CD14-positive monocyte (primary cell): ENCODE measurements at regions not wholly inside any gene's neighbourhood (a gene's known extent, or its start where the extent isn't known, plus 50 kb on each side); places are given as distances from the start of the nearest gene placed in this dataset.

Source experiments
- DNase-seq, 3 donors: peaks; one replicate each; pipeline ENCODE4 v3.0.0-alpha.2; 2011 to 2022
- H2AFZ ChIP-seq: 2 replicates; pipeline ENCODE4 v1.6.0; 2012; ENCODE audit warnings: mild to moderate bottlenecking, low read depth, low read length, inconsistent platforms; ENCODE audit not compliant: insufficient read depth, poor library complexity, severe bottlenecking
- H3K27ac ChIP-seq, 2 donors: 1 replicate in 1 of 2; 2 replicates in 1 of 2; pipeline ENCODE4 v1.5.1; 2012 to 2013; ENCODE audit warnings: low read length in 2 of 2, control low read depth in 1 of 2, inconsistent platforms in 1 of 2, low read depth in 1 of 2, mild to moderate bottlenecking in 1 of 2
- H3K27me3 ChIP-seq, 2 donors: one replicate each; pipeline versions ENCODE4 v1.6.0 to v1.6.1; 2011 to 2013; ENCODE audit warnings: low read length in 2 of 2; ENCODE audit not compliant: control insufficient read depth in 2 of 2, insufficient read depth in 2 of 2
- H3K36me3 ChIP-seq, 2 donors: replicated peaks in 1 of 2; 1 replicate in 1 of 2; 2 replicates in 1 of 2; pipeline versions ENCODE4 v1.5.1 to v1.6.1; 2012 to 2013; ENCODE audit warnings: low read length in 2 of 2, control low read depth in 1 of 2, inconsistent platforms in 1 of 2, mild to moderate bottlenecking in 1 of 2; ENCODE audit not compliant: insufficient read depth in 2 of 2, control insufficient read depth in 1 of 2
- H3K4me1 ChIP-seq, 2 donors: 1 replicate in 1 of 2; 2 replicates in 1 of 2; pipeline versions ENCODE4 v1.5.1 to v1.6.1; 2012 to 2013; ENCODE audit warnings: low read length in 2 of 2, control low read depth in 1 of 2, inconsistent platforms in 1 of 2, mild to moderate bottlenecking in 1 of 2, moderate library complexity in 1 of 2; ENCODE audit not compliant: insufficient read depth in 2 of 2, control insufficient read depth in 1 of 2
- H3K4me2 ChIP-seq: replicated peaks from 2 replicates; pipeline ENCODE3; 2012; ENCODE audit warnings: low read length, moderate library complexity, mild to moderate bottlenecking; ENCODE audit not compliant: poor library complexity, severe bottlenecking; ENCODE audit errors: extremely low read depth
- H3K4me3 ChIP-seq, 3 experiments: fragments of 200-600 bp in 1 of 3; sonication (generic) in 1 of 3; replicated peaks in 1 of 3; 1 replicate in 2 of 3; 2 replicates in 1 of 3; pipeline ENCODE4 v1.5.1; 2011 to 2013; ENCODE audit warnings: low read length in 3 of 3, mild to moderate bottlenecking in 3 of 3, control low read depth in 2 of 3, low read depth in 2 of 3, inconsistent platforms in 1 of 3, moderate library complexity in 1 of 3
- H3K79me2 ChIP-seq: 2 replicates; pipeline ENCODE4 v1.6.0; 2012; ENCODE audit warnings: mild to moderate bottlenecking, control low read depth, inconsistent platforms, low read length, moderate library complexity; ENCODE audit not compliant: insufficient read depth
- H3K9ac ChIP-seq: 2 replicates; pipeline ENCODE4 v1.6.0; 2017; ENCODE audit warnings: low read length, mild to moderate bottlenecking; ENCODE audit not compliant: insufficient read depth, poor library complexity, severe bottlenecking
- H3K9me3 ChIP-seq, 2 donors: replicated peaks in 1 of 2; 1 replicate in 1 of 2; 2 replicates in 1 of 2; pipeline versions ENCODE4 v1.5.1 to v1.6.1; 2012 to 2013; ENCODE audit warnings: low read length in 2 of 2, control low read depth in 1 of 2; ENCODE audit not compliant: control insufficient read depth in 1 of 2, insufficient read depth in 1 of 2
- H4K20me1 ChIP-seq: 2 replicates; pipeline ENCODE4 v1.6.0; 2012; ENCODE audit warnings: mild to moderate bottlenecking, low read length, control low read depth, moderate library complexity; ENCODE audit not compliant: insufficient read depth
- H3K27ac Mint-ChIP-seq, 7 donors: one replicate each; pipeline ENCODE4 v1.8.0; 2020; ENCODE audit warnings: mild to moderate bottlenecking in 7 of 7, mixed read lengths in 7 of 7, moderate library complexity in 6 of 7, inconsistent platforms in 2 of 7
- H3K27me3 Mint-ChIP-seq, 3 donors: one replicate each; pipeline ENCODE4 v1.8.0; 2021 to 2022; ENCODE audit warnings: low read depth in 3 of 3, mild to moderate bottlenecking in 3 of 3, mixed read lengths in 3 of 3, moderate library complexity in 3 of 3, inconsistent platforms in 1 of 3
- H3K36me3 Mint-ChIP-seq, 2 donors: one replicate each; pipeline ENCODE4 v1.8.0; 2020; ENCODE audit warnings: mixed read lengths in 2 of 2, inconsistent platforms in 1 of 2, mild to moderate bottlenecking in 1 of 2
- H3K4me1 Mint-ChIP-seq: one replicate; pipeline ENCODE4 v1.8.0; 2020; ENCODE audit warnings: mild to moderate bottlenecking, mixed read lengths
- H3K4me3 Mint-ChIP-seq, 2 donors: one replicate each; pipeline ENCODE4 v1.8.0; 2020; ENCODE audit warnings: mild to moderate bottlenecking in 2 of 2, mixed read lengths in 2 of 2, moderate library complexity in 1 of 2
- H3K9me3 Mint-ChIP-seq, 7 donors: one replicate each; pipeline ENCODE4 v1.8.0; 2020 to 2022; ENCODE audit warnings: mixed read lengths in 7 of 7, mild to moderate bottlenecking in 6 of 7, moderate library complexity in 6 of 7, inconsistent platforms in 2 of 7
- CTCF ChIP-seq: fragments of 200-600 bp; IDR thresholded peaks from one replicate; pipeline ENCODE4 v1.8.0; 2022; ENCODE audit warnings: antibody characterized with exemption, mild to moderate bottlenecking
- WGBS: methylation state at CpG from one replicate; pipeline ENCODE4 v1.1.5; 2013; ENCODE audit warnings: missing lambda C conversion rate; ENCODE audit not compliant: insufficient coverage; 5-methylcytosine and 5-hydroxymethylcytosine counted together
- intact Hi-C, 2 donors: fragments of 100-400 bp; cut with micrococcal nuclease; formaldehyde crosslinking; loops; one replicate each; pipeline versions ENCODE4 v1.15.0 to v1.15.1; 2023

DNA sequence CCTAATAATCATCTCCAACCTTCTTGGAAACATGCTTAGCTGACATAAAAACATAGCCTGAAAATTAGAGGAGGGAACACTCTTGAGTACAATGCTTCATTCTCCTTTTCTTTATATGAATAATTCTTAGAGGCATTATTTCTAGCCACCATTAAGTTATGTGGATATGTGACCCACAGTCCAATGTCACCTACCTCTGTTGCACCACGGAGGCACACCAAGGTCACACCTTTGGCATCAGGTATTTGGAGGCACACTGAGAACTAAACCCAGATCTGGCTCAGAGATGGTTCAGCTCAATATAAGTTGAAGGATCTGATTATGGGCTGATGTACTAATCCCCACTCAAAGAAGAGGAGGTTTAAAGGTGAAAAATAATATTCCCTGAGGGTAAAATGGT lies 385.1 kb downstream of the POM121L12 start:
- no peak overlapping the region for H3K4me3 Mint-ChIP-seq
- no peaks in the 10 kb centered on the region for H3K36me3 Mint-ChIP-seq
- Histone ChIP-seq H3K4me1 (no peaks in the 10 kb centered on the region), H3K4me2 (no peak overlapping the region), H3K79me2 (no peaks in the 10 kb centered on the region), H4K20me1 (no peaks in the 10 kb centered on the region), H3K27me3 (no peaks in the 10 kb centered on the region), H3K36me3 (no peaks in the 10 kb centered on the region), H3K9ac (no peak overlapping the region), H3K4me3 (no peak overlapping the region), H3K27ac (no peak overlapping the region), H2AFZ (no peak overlapping the region), H3K9me3 (peaks cover 10 to 25% of the 10 kb centered on the region in 2 donors)
- peaks cover 0 to 2% (median 0%) of the 10 kb centered on the region in 3 donors for H3K27me3 Mint-ChIP-seq
- no CpG with 5 or more reads among the region's 1 CpG for WGBS
- peaks cover 0 to 18% (median 9%) of the 10 kb centered on the region in 7 donors for H3K9me3 Mint-ChIP-seq
- TF ChIP-seq CTCF: no peak
- H3K27ac Mint-ChIP-seq: no peak overlapping the region
- intact Hi-C loops: no loop called here
- no peaks in the 10 kb centered on the region for H3K4me1 Mint-ChIP-seq
- DNase-seq: no peak

- TF ChIP-seq CTCF: no peak
- DNase-seq: no peak
- Histone ChIP-seq H3K4me1 (no peaks in the 10 kb centered on the region), H2AFZ (no peak overlapping the region), H3K9ac (no peak overlapping the region), H3K9me3 (peaks cover 15 to 34% of the 10 kb centered on the region in 2 donors), H3K27me3 (no peaks in the 10 kb centered on the region), H3K4me2 (no peak overlapping the region), H3K4me3 (no peak overlapping the region), H3K27ac (no peak overlapping the region), H3K36me3 (no peaks in the 10 kb centered on the region), H3K79me2 (no peaks in the 10 kb centered on the region), H4K20me1 (no peaks in the 10 kb centered on the region)
- WGBS: 100% methylated on average over 1 of the region's 5 CpGs
- H3K36me3 Mint-ChIP-seq: no peaks in the 10 kb centered on the region
- H3K4me1 Mint-ChIP-seq: no peaks in the 10 kb centered on the region
- H3K4me3 Mint-ChIP-seq: no peak overlapping the region
- H3K9me3 Mint-ChIP-seq: peaks cover 0 to 21% (median 8%) of the 10 kb centered on the region in 7 donors
- intact Hi-C loops: no loop called here
- no peak overlapping the region for H3K27ac Mint-ChIP-seq
- H3K27me3 Mint-ChIP-seq: peaks cover 0 to 2% (median 0%) of the 10 kb centered on the region in 3 donors
Observed at GRCh38 chr7:53422291-53422690, 386.9 kb downstream of the POM121L12 start.
